Inflammatory macrophage treated with lipopolysaccharide for 1 hour (primary cell): ENCODE measurements at regions not wholly inside any gene's neighbourhood (a gene's known extent, or its start where the extent isn't known, plus 50 kb on each side); places are given as distances from the start of the nearest gene placed in this dataset.

Source experiments
- DNase-seq, 2 donors: peaks; one replicate each; pipeline ENCODE4 v3.0.0-alpha.2; 2020 to 2022

DNA sequence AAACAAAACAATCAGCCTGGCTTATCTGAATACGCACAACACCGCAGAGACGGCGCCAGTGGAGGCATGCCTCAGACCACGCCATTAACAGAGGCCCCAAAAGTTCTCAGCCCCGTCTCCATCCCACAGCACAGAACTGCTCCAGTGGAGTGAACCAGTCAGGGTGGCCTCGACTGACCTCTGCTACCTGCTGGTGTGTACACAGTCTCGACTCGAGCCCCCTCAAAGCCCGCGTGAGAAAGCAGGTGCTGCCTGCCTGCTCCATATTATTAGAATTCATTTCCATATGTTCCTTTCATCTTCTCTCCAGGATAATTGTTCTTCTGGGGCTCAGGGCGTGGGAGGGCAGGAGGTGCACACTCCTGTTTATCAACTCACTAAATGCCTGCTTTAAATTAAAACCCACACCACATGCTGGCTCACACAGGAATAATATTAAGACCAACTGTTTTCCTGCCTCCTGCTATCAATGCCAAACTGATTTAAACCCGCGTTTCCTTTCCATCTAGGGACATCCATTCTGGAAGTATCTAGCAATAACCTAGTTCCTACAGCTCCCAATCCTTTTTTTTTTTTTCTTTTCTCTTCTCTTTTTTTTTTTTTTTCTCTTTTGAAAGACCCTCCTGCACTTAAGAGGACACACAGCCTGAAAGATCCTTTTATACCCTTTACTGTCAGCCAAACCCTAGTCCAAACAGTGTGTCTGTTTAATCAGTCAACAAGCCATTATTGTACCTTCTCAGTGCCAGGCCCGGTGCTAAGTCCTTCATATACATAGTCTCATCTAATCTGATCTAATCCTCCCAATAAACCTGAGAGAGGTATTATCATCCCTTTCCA is 101.2 kb downstream of the TLE3 start:
- no peak for DNase-seq

DNA sequence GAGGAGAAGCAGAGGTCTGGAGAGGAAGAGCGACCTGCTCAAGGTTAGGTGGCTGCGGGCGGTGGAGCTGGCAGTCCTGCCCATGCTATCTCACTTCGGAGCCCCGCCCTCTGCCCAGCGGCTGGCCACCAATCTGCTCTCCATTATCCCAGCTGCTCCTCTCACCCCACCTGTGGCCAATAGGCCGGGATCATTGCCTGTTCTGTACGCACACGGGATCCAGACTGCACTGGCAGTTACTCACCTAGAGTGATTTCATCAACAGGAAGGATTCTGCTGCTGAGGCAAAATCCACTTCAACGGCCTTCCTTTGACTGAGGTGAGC is 100.6 kb downstream of the TLE3 start:
- DNase-seq = no peak
